H1 (cell line): ENCODE measurements at regions not wholly inside any gene's neighbourhood (a gene's known extent, or its start where the extent isn't known, plus 50 kb on each side); places are given as distances from the start of the nearest gene placed in this dataset.

Experiments used
- ATF2 ChIP-seq: IDR thresholded peaks from 2 replicates; pipeline ENCODE4 v1.6.1; 2012; ENCODE audit warnings: low read length, inconsistent platforms
- BRCA1 ChIP-seq: IDR thresholded peaks from 2 replicates; pipeline ENCODE4 v1.6.1; 2012; ENCODE audit warnings: low read depth, low read length, improper control_type of control experiment
- CHD7 ChIP-seq: fragments of 300-600 bp; sonication (generic); IDR thresholded peaks from 2 replicates; pipeline ENCODE4 v1.7.1; 2012; ENCODE audit warnings: low read length, moderate library complexity, mild to moderate bottlenecking, inconsistent platforms; ENCODE audit not compliant: insufficient replicate concordance
- CREB1 ChIP-seq: IDR thresholded peaks from 2 replicates; pipeline ENCODE4 v1.6.1; 2012; ENCODE audit warnings: inconsistent platforms
- CTBP2 ChIP-seq: IDR thresholded peaks from 2 replicates; pipeline ENCODE4 v1.7.0; 2011; ENCODE audit warnings: borderline replicate concordance, mild to moderate bottlenecking, moderate library complexity, mixed read lengths, low read length; ENCODE audit not compliant: insufficient read depth, insufficient read length
- KDM4A ChIP-seq: IDR thresholded peaks from one replicate; pipeline ENCODE4 v1.7.1; 2012; ENCODE audit warnings: low read depth, mild to moderate bottlenecking, moderate library complexity, low read length, inconsistent platforms; ENCODE audit not compliant: severe bottlenecking
- SAP30 ChIP-seq: fragments of 300-600 bp; sonication (generic); IDR thresholded peaks from 2 replicates; pipeline ENCODE4 v1.7.1; 2012; ENCODE audit warnings: low read length, moderate library complexity, mild to moderate bottlenecking, inconsistent platforms; ENCODE audit not compliant: insufficient read depth, insufficient replicate concordance
- SUZ12 ChIP-seq: fragments of 200-600 bp; sonication (generic); IDR thresholded peaks from 2 replicates; pipeline ENCODE4 v1.6.1; 2012; ENCODE audit warnings: mild to moderate bottlenecking, inconsistent platforms, low read length, moderate library complexity, mixed read lengths
- TAF7 ChIP-seq: optimal IDR thresholded peaks from 2 replicates; pipeline ENCODE3; 2011; ENCODE audit warnings: low read depth, mild to moderate bottlenecking, inconsistent platforms, low read length, moderate library complexity, borderline replicate concordance
- TBP ChIP-seq: IDR thresholded peaks from 2 replicates; pipeline ENCODE4 v1.6.1; 2011; ENCODE audit warnings: low read depth, low read length, improper control_type of control experiment
- YY1 ChIP-seq: IDR thresholded peaks from 2 replicates; pipeline ENCODE4 v1.6.1; 2011; ENCODE audit warnings: low read depth, mild to moderate bottlenecking, low read length

- TF ChIP-seq CHD7 (no peak), TBP (no peak), BRCA1 (no peak), SAP30 (no peak), TAF7 (no peak), SUZ12 (no peak), YY1 (no peak), CREB1 (no peak), KDM4A (no peak), CTBP2 (no peak), ATF2 (no peak)
Measured at GRCh38 chr17:62186841-62187240, 121.8 kb upstream of the MED13 start (continued).
